ENCODE measurements at regions not wholly inside any gene's neighbourhood (a gene's known extent, or its start where the extent isn't known, plus 50 kb on each side); places are given as distances from the start of the nearest gene placed in this dataset.

- ChIA-PET CTCF (interaction anchor here (0.9 to 2.6 kb wide), 2 partner anchors 78 to 214 kb away, joined by 5 to 11 read pairs; no protein-coding TSS in a partner anchor), POLR2A (no interaction called here)
- no peak for DNase-seq (ENCODE audit: extremely low spot score)
- no peak for TF ChIP-seq CTCF (IDR thresholded peaks at IDR 0.05; ENCODE audit: control extremely low read depth, extremely low read depth, low read depth, missing control alignments)
Measured at GRCh38 chr20:62577490-62577836, 64.8 kb upstream of the SLCO4A1 start.

DNA sequence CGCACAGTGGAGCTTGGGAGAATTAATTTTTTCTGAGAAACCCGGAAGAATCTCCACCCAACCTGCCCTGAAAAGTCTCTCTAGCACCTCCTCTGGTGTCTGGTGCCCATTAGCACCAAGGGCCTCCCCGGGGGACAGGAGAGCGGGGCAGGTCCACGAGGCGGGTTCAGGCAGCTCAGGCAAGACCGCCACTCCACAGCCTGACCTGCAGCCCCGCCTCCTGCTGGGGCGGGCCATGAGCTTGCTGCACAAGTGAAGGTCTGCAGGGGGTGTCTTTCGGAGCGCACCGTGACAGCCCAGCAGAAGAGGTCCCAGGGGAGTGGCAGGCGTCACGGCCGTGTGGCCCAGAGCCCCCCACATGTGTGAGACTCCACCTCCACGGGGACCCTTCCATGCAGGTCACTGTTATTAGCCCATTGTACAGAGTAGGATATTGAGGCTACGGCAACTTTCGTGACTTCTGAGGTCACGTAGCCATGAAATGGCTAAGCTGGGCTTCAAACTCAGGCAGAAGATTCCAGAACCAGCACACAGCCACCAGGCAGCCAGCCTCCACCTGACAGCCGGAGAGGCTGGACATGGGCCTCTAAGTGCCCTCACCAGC, 63.9 kb upstream of the SLCO4A1 start:
- ChIA-PET CTCF (interaction anchor here (2.6 kb wide), 1 partner anchor 213 kb away, joined by 11 read pairs; no protein-coding TSS in a partner anchor), POLR2A (no interaction called here)
- no peak for DNase-seq (ENCODE audit: extremely low spot score)
- no peak for TF ChIP-seq CTCF (IDR thresholded peaks at IDR 0.05; ENCODE audit: control extremely low read depth, extremely low read depth, low read depth, missing control alignments)

GRCh38 chr20:62580052-62580451, 62.3 kb upstream of the SLCO4A1 start:
- TF ChIP-seq CTCF (IDR thresholded peaks at IDR 0.05; ENCODE audit: control extremely low read depth, extremely low read depth, low read depth, missing control alignments), result no peak
- POLR2A ChIA-PET, result no interaction called here
- CTCF ChIA-PET, result no interaction called here
- no peak for DNase-seq (ENCODE audit: extremely low spot score)

GRCh38 chr20:62580733-62581132, 61.6 kb upstream of the SLCO4A1 start:
- no peak for TF ChIP-seq CTCF (IDR thresholded peaks at IDR 0.05; ENCODE audit: control extremely low read depth, extremely low read depth, low read depth, missing control alignments)
- ChIA-PET CTCF (interaction anchor here (0.7 kb wide), 1 partner anchor 36 kb away, joined by 3 read pairs; no protein-coding TSS in a partner anchor), POLR2A (no interaction called here)
- DNase-seq (ENCODE audit: extremely low spot score), result no peak

DNA sequence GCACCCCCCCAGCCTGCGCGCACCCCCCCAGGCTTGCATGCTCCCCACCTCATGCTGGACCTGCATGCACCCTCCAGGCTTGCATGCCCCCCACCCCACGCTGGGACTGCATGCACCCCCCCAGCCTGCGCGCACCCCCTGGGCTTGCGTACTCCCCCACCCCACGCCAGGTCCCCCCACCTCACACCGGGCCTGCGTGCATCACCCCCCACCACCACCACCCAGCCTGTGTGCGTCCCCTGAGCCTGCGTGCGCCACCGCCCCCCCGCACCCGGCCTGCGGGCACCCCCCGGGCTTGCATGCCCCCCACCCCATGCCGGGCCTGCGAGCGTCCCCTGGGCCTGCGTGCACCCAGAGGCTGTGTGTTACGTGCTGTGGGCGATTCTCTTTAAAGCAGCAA, 61.0 kb upstream of the SLCO4A1 start:
- ChIA-PET CTCF (interaction anchor here (0.7 to 0.8 kb wide), 2 partner anchors 35 to 82 kb away, joined by 3 read pairs; no protein-coding TSS in a partner anchor), POLR2A (no interaction called here)
- TF ChIP-seq CTCF (IDR thresholded peaks at IDR 0.05; ENCODE audit: control extremely low read depth, extremely low read depth, low read depth, missing control alignments), result no peak
- no peak for DNase-seq (ENCODE audit: extremely low spot score)

- no peak for TF ChIP-seq CTCF (IDR thresholded peaks at IDR 0.05; ENCODE audit: control extremely low read depth, extremely low read depth, low read depth, missing control alignments)
- ChIA-PET CTCF (interaction anchor here (0.8 kb wide), 1 partner anchor 83 kb away, joined by 3 read pairs; no protein-coding TSS in a partner anchor), POLR2A (no interaction called here)
- DNase-seq (ENCODE audit: extremely low spot score), result no peak
Measured at GRCh38 chr20:62581806-62582205, 60.5 kb upstream of the SLCO4A1 start.
